DND-41 (cell line): ENCODE measurements at regions not wholly inside any gene's neighbourhood (a gene's known extent, or its start where the extent isn't known, plus 50 kb on each side); places are given as distances from the start of the nearest gene placed in this dataset.

Source experiments
- ATAC-seq: fragments of 200-7000 bp; cut with Tn5 transposase; 3 replicates; pipeline ENCODE4 v1.9.1; 2021; ENCODE audit warnings: low read depth; ENCODE audit not compliant: insufficient read depth
- DNase-seq: peaks from one replicate; pipeline ENCODE4 v3.0.0-alpha.2; 2020
- H2AFZ ChIP-seq: 2 replicates; pipeline ENCODE4 v1.6.0; 2012; ENCODE audit warnings: low read depth, low read length
- H3K27ac ChIP-seq: 2 replicates; pipeline ENCODE4 v1.5.1; 2012; ENCODE audit warnings: low read length, inconsistent platforms
- H3K27me3 ChIP-seq: fragments of 200-600 bp; sonication (generic); 2 replicates; pipeline ENCODE4 v1.6.0; 2012; ENCODE audit warnings: low read length, mild to moderate bottlenecking, inconsistent platforms; ENCODE audit not compliant: insufficient read depth, poor library complexity
- H3K36me3 ChIP-seq: 2 replicates; pipeline ENCODE4 v1.5.1; 2012; ENCODE audit warnings: low read length, inconsistent platforms; ENCODE audit not compliant: insufficient read depth
- H3K4me1 ChIP-seq: 2 replicates; pipeline ENCODE4 v1.5.1; 2012; ENCODE audit warnings: mild to moderate bottlenecking, low read length; ENCODE audit not compliant: insufficient read depth
- H3K4me2 ChIP-seq: 2 replicates; pipeline ENCODE4 v1.6.0; 2012; ENCODE audit warnings: mild to moderate bottlenecking, moderate library complexity, low read length, inconsistent platforms; ENCODE audit not compliant: insufficient read depth
- H3K4me3 ChIP-seq, 2 experiments: fragments of 200-600 bp in 1 of 2; shearing (Covaris generic) in 1 of 2; 2 replicates each; pipeline ENCODE4 v1.5.1; 2012 to 2016; ENCODE audit warnings: inconsistent platforms in 2 of 2, low read length in 2 of 2, mild to moderate bottlenecking in 2 of 2, low read depth in 1 of 2, moderate library complexity in 1 of 2
- H3K79me2 ChIP-seq: 2 replicates; pipeline ENCODE4 v1.6.0; 2012; ENCODE audit warnings: low read length, inconsistent platforms; ENCODE audit not compliant: insufficient read depth
- H3K9ac ChIP-seq: 2 replicates; pipeline ENCODE4 v1.6.0; 2012; ENCODE audit warnings: low read depth, mild to moderate bottlenecking, inconsistent platforms, low read length, moderate library complexity
- H3K9me3 ChIP-seq: 2 replicates; pipeline ENCODE4 v1.5.1; 2012; ENCODE audit warnings: low read length, moderate library complexity, mild to moderate bottlenecking, inconsistent platforms; ENCODE audit not compliant: insufficient read depth, severe bottlenecking
- H4K20me1 ChIP-seq: 2 replicates; pipeline ENCODE4 v1.6.0; 2012; ENCODE audit warnings: low read length; ENCODE audit not compliant: insufficient read depth
- CTCF ChIP-seq: IDR thresholded peaks from 2 replicates; pipeline ENCODE4 v1.5.1; 2012; ENCODE audit warnings: borderline replicate concordance, low read length, moderate library complexity, mild to moderate bottlenecking; ENCODE audit not compliant: poor library complexity, severe bottlenecking; ENCODE audit errors: extremely low read depth
- EZH2 ChIP-seq: IDR thresholded peaks from 3 replicates; pipeline ENCODE4 v1.6.1; 2012; ENCODE audit warnings: borderline replicate concordance, low read depth, mild to moderate bottlenecking, moderate library complexity, low read length, inconsistent platforms; ENCODE audit not compliant: severe bottlenecking

- H3K79me2 ChIP-seq, result no peaks in the 10 kb centered on the region
- H3K27me3 ChIP-seq, result no peaks in the 10 kb centered on the region
- no peak overlapping the region for H3K4me3 ChIP-seq
- TF ChIP-seq EZH2, result no peak
- no peak for TF ChIP-seq CTCF
- DNase-seq (no peak), ATAC-seq (no peak)
- no peak overlapping the region for H3K9ac ChIP-seq
- H4K20me1 ChIP-seq, result no peaks in the 10 kb centered on the region
- H3K27ac ChIP-seq, result no peak overlapping the region
- H3K4me1 ChIP-seq, result peaks cover 8% of the 10 kb centered on the region; the same call in 1 of the 2 replicates
- no peak overlapping the region for H3K4me2 ChIP-seq
- H3K9me3 ChIP-seq, result no peaks in the 10 kb centered on the region
- H3K36me3 ChIP-seq, result no peaks in the 10 kb centered on the region
- H2AFZ ChIP-seq, result no peak overlapping the region
Observed at GRCh38 chr5:97834561-97834960, 651.5 kb upstream of the RIOK2 start.

GRCh38 chr5:97835112-97835511 is 652.1 kb upstream of the RIOK2 start:
- Histone ChIP-seq H4K20me1 (no peaks in the 10 kb centered on the region), H3K27ac (no peak overlapping the region), H2AFZ (no peak overlapping the region), H3K9ac (no peak overlapping the region), H3K9me3 (no peaks in the 10 kb centered on the region), H3K79me2 (no peaks in the 10 kb centered on the region), H3K4me2 (no peak overlapping the region), H3K4me3 (no peak overlapping the region), H3K27me3 (no peaks in the 10 kb centered on the region), H3K36me3 (no peaks in the 10 kb centered on the region), H3K4me1 (peaks cover 8% of the 10 kb centered on the region; the same call in 1 of the 2 replicates)
- DNase-seq, result no peak
- no peak for ATAC-seq
- TF ChIP-seq EZH2 (no peak), CTCF (no peak)

GRCh38 chr5:97836816-97837215 is 653.8 kb upstream of the RIOK2 start:
- H3K4me1 ChIP-seq, result peaks cover 8% of the 10 kb centered on the region; the same call in 1 of the 2 replicates
- H2AFZ ChIP-seq, result no peak overlapping the region
- no peak overlapping the region for H3K4me3 ChIP-seq
- H3K79me2 ChIP-seq, result no peaks in the 10 kb centered on the region
- H3K9me3 ChIP-seq, result no peaks in the 10 kb centered on the region
- H4K20me1 ChIP-seq, result no peaks in the 10 kb centered on the region
- no peak for DNase-seq
- no peaks in the 10 kb centered on the region for H3K36me3 ChIP-seq
- no peak overlapping the region for H3K9ac ChIP-seq
- no peaks in the 10 kb centered on the region for H3K27me3 ChIP-seq
- ATAC-seq, result no peak
- H3K27ac ChIP-seq, result no peak overlapping the region
- H3K4me2 ChIP-seq, result no peak overlapping the region
- TF ChIP-seq EZH2 (no peak), CTCF (no peak)

- Histone ChIP-seq H3K9me3 (no peaks in the 10 kb centered on the region), H3K27me3 (no peaks in the 10 kb centered on the region), H3K9ac (no peak overlapping the region), H3K36me3 (no peaks in the 10 kb centered on the region), H3K27ac (no peak overlapping the region), H3K4me1 (peaks cover 18% of the 10 kb centered on the region), H2AFZ (no peak overlapping the region), H4K20me1 (no peaks in the 10 kb centered on the region), H3K79me2 (no peaks in the 10 kb centered on the region), H3K4me3 (no peak overlapping the region), H3K4me2 (no peak overlapping the region)
- no peak for TF ChIP-seq EZH2
- TF ChIP-seq CTCF, result no peak
- DNase-seq (no peak), ATAC-seq (peak; percentile 66)
Observed at GRCh38 chr5:97838214-97838613, 655.2 kb upstream of the RIOK2 start.
